H1 (cell line): ENCODE measurements at regions not wholly inside any gene's neighbourhood (a gene's known extent, or its start where the extent isn't known, plus 50 kb on each side); places are given as distances from the start of the nearest gene placed in this dataset.

Source experiments
- MAFK ChIP-seq: IDR thresholded peaks from 2 replicates; pipeline ENCODE4 v1.6.1; 2012; ENCODE audit warnings: low read depth, mild to moderate bottlenecking, improper control_type of control experiment, low read length
- PHF8 ChIP-seq: fragments of 200-600 bp; sonication (generic); conservative IDR thresholded peaks from 2 replicates; pipeline ENCODE4 v1.7.1; 2012; ENCODE audit warnings: low read depth, mild to moderate bottlenecking, inconsistent platforms, low read length, moderate library complexity

GRCh38 chr20:54806462-54806861, 331.1 kb downstream of the DOK5 start (continued):
- TF ChIP-seq PHF8 (no peak), MAFK (no peak)
- TF ChIP-seq, all 59 proteins: peak for 0
